Esophagus squamous epithelium (tissue), 5 donors: ENCODE measurements at regions not wholly inside any gene's neighbourhood (a gene's known extent, or its start where the extent isn't known, plus 50 kb on each side); places are given as distances from the start of the nearest gene placed in this dataset.
"Not testable (repeated sequence)": the region's sequence is repeated elsewhere in the genome, so short reads cannot be mapped to it uniquely, and the experiment has no call there.

ENCODE experiments used
- DNase-seq: peaks from one replicate; lab custom pipeline; 2025; lab: John Stamatoyannopoulos, UW
- H3K27ac ChIP-seq, 4 donors: fragments of 200-600 bp; sonication (generic); one replicate each; pipeline ENCODE4 v1.5.1; 2016 to 2019; ENCODE audit warnings: mild to moderate bottlenecking in 1 of 4
- H3K27me3 ChIP-seq, 4 donors: fragments of 200-600 bp; sonication (generic); 1 replicate in 3 of 4; 2 replicates in 1 of 4; pipeline versions ENCODE4 v1.5.1 to v1.6.0; 2017 to 2021; ENCODE audit warnings: antibody characterized with exemption in 1 of 4
- H3K36me3 ChIP-seq, 3 donors: fragments of 200-600 bp; sonication (generic); one replicate each; pipeline ENCODE4 v1.5.1; 2016 to 2019
- H3K4me1 ChIP-seq, 3 donors: fragments of 200-600 bp; sonication (generic); one replicate each; pipeline ENCODE4 v1.5.1; 2017 to 2019
- H3K4me3 ChIP-seq, 4 donors: fragments of 200-600 bp; sonication (generic); 1 replicate in 3 of 4; 2 replicates in 1 of 4; pipeline ENCODE4 v1.5.1; 2016 to 2019; ENCODE audit warnings: mild to moderate bottlenecking in 2 of 4, moderate library complexity in 1 of 4
- H3K9me3 ChIP-seq, 3 donors: fragments of 200-600 bp; sonication (generic); one replicate each; pipeline ENCODE4 v1.5.1; 2016 to 2019
- CTCF ChIP-seq, 6 experiments: fragments of 450-650 bp in 4 of 6; fragments of 200-600 bp in 2 of 6; sonication (generic) in 2 of 6; IDR thresholded peaks; one replicate each; pipeline ENCODE4 v1.5.1; 2016 to 2019; ENCODE audit warnings: antibody characterized with exemption in 6 of 6, mild to moderate bottlenecking in 4 of 6, moderate library complexity in 4 of 6
- POLR2A ChIP-seq, 4 donors: fragments of 450-650 bp; IDR thresholded peaks; one replicate each; pipeline ENCODE4 v1.6.1; 2017; ENCODE audit warnings: antibody characterized with exemption in 4 of 4, mild to moderate bottlenecking in 4 of 4, moderate library complexity in 3 of 4
- WGBS, 2 donors: methylation state at CpG; one replicate each; pipeline ENCODE4 v1.1.5; 2018; 5-methylcytosine and 5-hydroxymethylcytosine counted together
- intact Hi-C: fragments of 100-400 bp; cut with DNase I; formaldehyde crosslinking; loops from one replicate; pipeline ENCODE4 v1.15.0; 2022
- donor health status: DM: yes; HTN: yes; CAD: no.

- TF ChIP-seq POLR2A (IDR thresholded peaks at IDR 0.05) (no peak), CTCF (IDR thresholded peaks at IDR 0.05) (no peak)
- peaks cover 0 to 7% (median 6%) of the 10 kb centered on the region in 3 donors for H3K4me1 ChIP-seq
- H3K4me3 ChIP-seq, result no peak overlapping the region
- H3K9me3 ChIP-seq, result no peaks in the 10 kb centered on the region
- 80 to 94% methylated on average over 6 of the region's 6 CpGs for WGBS, 2 donors
- H3K27me3 ChIP-seq, result no peaks in the 10 kb centered on the region
- no peak overlapping the region for H3K27ac ChIP-seq
- no peaks in the 10 kb centered on the region for H3K36me3 ChIP-seq
- DNase-seq, result no peak
- intact Hi-C loops, result no loop called here
These were observed 92.4 kb upstream of the TRIB2 start for GRCh38 chr2:12624384-12624783.

DNA sequence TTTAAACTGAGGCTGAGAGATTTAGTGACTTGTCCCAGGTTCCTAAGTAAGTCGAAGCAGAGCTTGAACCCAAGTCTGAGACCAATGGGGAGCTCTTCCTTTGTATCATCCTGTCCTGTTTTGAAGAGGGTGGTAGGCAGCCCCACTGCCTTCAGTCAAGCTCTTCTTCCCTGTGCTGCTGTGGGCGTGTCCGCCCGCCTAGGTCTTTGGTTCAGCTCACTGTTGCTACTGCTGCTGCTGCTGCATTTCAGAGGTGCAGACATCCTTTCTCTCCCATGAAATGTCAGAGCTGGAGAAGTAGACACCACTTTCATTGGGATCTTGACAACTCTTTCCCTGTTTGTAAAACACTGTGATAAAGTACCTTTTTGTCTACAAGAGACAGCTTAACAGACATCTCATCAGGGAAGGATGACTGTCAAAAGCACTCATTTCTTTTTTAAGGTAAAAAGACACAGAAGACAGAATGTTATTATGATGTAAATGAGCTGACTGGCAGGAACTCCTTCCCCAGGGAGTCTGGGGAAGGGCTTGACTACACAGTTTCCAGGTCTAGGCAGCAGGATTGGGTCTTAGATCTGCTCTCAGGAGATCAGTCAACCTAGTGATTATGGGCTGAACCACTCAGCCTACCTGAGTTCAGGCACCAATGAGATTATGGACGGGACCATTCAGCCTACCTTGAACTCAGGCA is 91.7 kb upstream of the TRIB2 start:
- DNase-seq, result no peak
- TF ChIP-seq POLR2A (IDR thresholded peaks at IDR 0.05) (no peak), CTCF (IDR thresholded peaks at IDR 0.05) (no peak)
- intact Hi-C loops, result no loop called here
- no peaks in the 10 kb centered on the region for H3K9me3 ChIP-seq
- no peaks in the 10 kb centered on the region for H3K36me3 ChIP-seq
- 80 to 83% methylated on average over 4 to 5 of the region's 5 CpGs for WGBS, 2 donors
- no peak overlapping the region for H3K27ac ChIP-seq
- H3K4me3 ChIP-seq, result no peak overlapping the region
- no peaks in the 10 kb centered on the region for H3K27me3 ChIP-seq
- H3K4me1 ChIP-seq, result peaks cover 0 to 4% (median 3%) of the 10 kb centered on the region in 3 donors

- 80 to 91% methylated on average over 3 to 5 of the region's 8 CpGs for WGBS, 2 donors
- H3K36me3 ChIP-seq, intact Hi-C loops, H3K4me1 ChIP-seq, H3K4me3 ChIP-seq, H3K27ac ChIP-seq, DNase-seq, H3K9me3 ChIP-seq, H3K27me3 ChIP-seq: not testable (repeated sequence)
These were observed 88.2 kb upstream of the TRIB2 start for GRCh38 chr2:12628541-12628940.

- TF ChIP-seq POLR2A (IDR thresholded peaks at IDR 0.05) (no peak), CTCF (IDR thresholded peaks at IDR 0.05) (no peak)
- 43 to 75% methylated on average over 1 of the region's 1 CpG for WGBS, 2 donors
These were observed 79.7 kb upstream of the TRIB2 start for GRCh38 chr2:12636837-12637581.

DNA sequence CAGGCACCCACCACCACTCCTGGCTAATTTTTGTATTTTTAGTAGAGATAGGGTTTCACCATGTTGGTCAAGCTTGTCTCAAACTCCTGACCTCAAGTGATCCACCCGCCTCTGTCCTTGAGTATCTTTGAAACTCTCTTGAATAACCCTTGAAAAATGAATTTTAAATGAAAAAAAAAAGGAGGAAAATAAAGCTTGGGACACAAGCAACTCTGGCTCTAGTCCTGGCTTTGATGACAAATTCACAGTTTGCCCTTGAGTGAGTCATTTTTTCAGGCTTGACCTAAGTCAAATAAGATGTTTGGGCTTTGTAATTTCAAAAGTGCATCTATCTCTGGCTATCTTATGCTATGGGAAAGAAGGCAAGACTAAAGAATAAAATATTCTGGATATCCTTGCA is 79.0 kb upstream of the TRIB2 start:
- H3K4me1 ChIP-seq, result peaks cover 0 to 6% (median 0%) of the 10 kb centered on the region in 3 donors
- TF ChIP-seq CTCF (IDR thresholded peaks at IDR 0.05), result no peak
- no peak for TF ChIP-seq POLR2A (IDR thresholded peaks at IDR 0.05)
- no peak overlapping the region for H3K4me3 ChIP-seq
- no peak for DNase-seq
- H3K36me3 ChIP-seq, result no peaks in the 10 kb centered on the region
- H3K9me3 ChIP-seq, result no peaks in the 10 kb centered on the region
- WGBS, 2 donors, result 92 to 93% methylated on average over 1 of the region's 1 CpG
- intact Hi-C loops, result no loop called here
- H3K27me3 ChIP-seq, result peaks cover 0 to under 1% (median 0%) of the 10 kb centered on the region in 4 donors
- no peak overlapping the region for H3K27ac ChIP-seq

More at GRCh38 chr2:12636837-12637581, 79.7 kb upstream of the TRIB2 start:
- Histone ChIP-seq H3K4me3 (no peak overlapping the region), H3K36me3 (no peaks in the 10 kb centered on the region), H3K9me3 (no peaks in the 10 kb centered on the region), H3K27ac (no peak overlapping the region), H3K4me1 (no peaks in the 10 kb centered on the region), H3K27me3 (no peaks in the 10 kb centered on the region)
- intact Hi-C loops, result no loop called here
- DNase-seq, result no peak
